ENCODE measurements at regions not wholly inside any gene's neighbourhood (a gene's known extent, or its start where the extent isn't known, plus 50 kb on each side); places are given as distances from the start of the nearest gene placed in this dataset.

DNA sequence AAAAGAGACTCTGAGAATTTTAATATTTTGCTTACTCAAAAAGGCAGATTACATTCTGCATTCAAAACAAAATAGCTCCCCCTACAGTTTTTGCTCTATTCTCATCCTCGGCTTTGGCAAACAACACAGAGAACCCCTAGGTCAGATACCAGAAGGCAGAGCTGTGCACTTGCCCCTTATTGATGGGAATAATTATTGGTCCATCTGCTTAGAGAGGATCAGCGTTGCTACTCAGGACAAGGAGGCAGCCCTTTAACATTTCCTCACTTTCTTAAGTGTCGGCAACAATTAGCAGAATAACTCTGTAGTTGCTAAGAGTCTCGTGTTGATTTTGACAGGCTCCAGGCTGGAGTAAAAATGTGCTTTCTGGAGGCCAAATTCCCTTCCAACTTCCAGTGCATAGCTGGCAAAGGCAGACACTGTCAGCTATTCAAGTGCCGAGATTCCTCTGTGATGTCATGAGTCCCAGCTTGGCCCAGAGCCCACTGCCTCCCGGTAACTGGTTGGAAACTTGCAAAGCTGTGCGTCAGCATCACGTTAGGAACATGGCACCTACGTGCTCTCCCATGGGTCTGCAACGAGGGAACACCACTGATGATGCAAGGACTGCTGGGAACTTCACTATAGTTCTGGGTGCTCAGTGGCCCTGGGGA, 482.7 kb upstream of the ADAMTS9 start:
- CTCF ChIA-PET = no interaction called here
- Mint-ChIP-seq H3K27ac (no peak overlapping the region), H3K4me1 (no peaks in the 10 kb centered on the region), H3K27me3 (no peaks in the 10 kb centered on the region), H3K4me3 (no peak overlapping the region), H3K36me3 (ENCODE audit: low read depth) (no peaks in the 10 kb centered on the region), H3K9me3 (peaks cover 7% of the 10 kb centered on the region)
- DNase-seq (no peak), ATAC-seq (ENCODE audit: low read depth) (no peak)
- TF ChIP-seq, protein P1, sequence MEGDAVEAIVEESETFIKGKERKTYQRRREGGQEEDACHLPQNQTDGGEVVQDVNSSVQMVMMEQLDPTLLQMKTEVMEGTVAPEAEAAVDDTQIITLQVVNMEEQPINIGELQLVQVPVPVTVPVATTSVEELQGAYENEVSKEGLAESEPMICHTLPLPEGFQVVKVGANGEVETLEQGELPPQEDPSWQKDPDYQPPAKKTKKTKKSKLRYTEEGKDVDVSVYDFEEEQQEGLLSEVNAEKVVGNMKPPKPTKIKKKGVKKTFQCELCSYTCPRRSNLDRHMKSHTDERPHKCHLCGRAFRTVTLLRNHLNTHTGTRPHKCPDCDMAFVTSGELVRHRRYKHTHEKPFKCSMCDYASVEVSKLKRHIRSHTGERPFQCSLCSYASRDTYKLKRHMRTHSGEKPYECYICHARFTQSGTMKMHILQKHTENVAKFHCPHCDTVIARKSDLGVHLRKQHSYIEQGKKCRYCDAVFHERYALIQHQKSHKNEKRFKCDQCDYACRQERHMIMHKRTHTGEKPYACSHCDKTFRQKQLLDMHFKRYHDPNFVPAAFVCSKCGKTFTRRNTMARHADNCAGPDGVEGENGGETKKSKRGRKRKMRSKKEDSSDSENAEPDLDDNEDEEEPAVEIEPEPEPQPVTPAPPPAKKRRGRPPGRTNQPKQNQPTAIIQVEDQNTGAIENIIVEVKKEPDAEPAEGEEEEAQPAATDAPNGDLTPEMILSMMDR (IDR thresholded peaks at IDR 0.05) = no peak
- POLR2A ChIA-PET = no interaction called here
- intact Hi-C loops (cut with micrococcal nuclease) = no loop called here

DNA sequence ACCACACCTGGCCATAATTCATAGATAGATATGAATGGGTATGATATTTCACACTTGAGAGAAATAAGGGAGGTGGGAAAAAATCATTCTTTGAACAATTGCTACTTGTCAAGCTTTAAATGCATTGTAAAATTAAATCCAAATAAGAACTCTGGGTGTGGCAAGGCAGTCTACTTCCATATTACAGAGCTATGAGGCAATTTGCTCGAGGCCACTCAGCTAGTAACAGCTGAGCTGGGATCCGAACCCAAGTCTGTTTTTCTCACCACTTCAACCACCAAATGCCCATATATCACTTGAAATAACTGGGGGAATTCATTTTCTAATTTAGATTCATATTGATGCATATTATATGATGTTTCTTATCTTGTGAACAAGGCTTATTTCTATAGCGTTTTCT, 482.2 kb upstream of the ADAMTS9 start:
- ChIA-PET POLR2A (no interaction called here), CTCF (no interaction called here)
- ATAC-seq (ENCODE audit: low read depth) = no peak
- no peaks in the 10 kb centered on the region for H3K36me3 Mint-ChIP-seq (ENCODE audit: low read depth)
- no peak overlapping the region for H3K4me3 Mint-ChIP-seq
- no peaks in the 10 kb centered on the region for H3K4me1 Mint-ChIP-seq
- H3K9me3 Mint-ChIP-seq = peaks cover 9% of the 10 kb centered on the region
- intact Hi-C loops (cut with micrococcal nuclease) = no loop called here
- H3K27me3 Mint-ChIP-seq = no peaks in the 10 kb centered on the region
- H3K27ac Mint-ChIP-seq = no peak overlapping the region
- no peak for DNase-seq
- TF ChIP-seq, protein P1 (IDR thresholded peaks at IDR 0.05) = no peak

DNA sequence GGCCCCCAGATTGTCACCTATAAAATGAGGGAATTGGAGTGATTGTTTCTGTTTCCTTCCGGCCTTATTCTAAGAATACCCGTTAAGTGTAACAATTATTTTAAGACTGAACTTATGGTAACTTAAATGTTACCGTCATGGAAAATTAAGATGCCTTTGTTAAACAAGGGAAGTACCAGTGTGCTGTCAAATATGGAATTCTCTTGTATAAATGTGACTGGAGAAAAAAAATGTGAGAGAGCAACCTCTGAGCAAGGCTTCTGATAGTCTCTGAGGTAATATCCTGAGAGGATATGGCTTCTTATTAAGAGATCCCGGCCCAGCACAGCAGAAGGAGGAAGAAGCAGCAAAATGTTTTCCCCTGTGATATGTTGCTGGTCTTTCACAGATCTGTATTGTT, 480.7 kb upstream of the ADAMTS9 start:
- no peak overlapping the region for H3K4me3 Mint-ChIP-seq
- ChIA-PET CTCF (no interaction called here), POLR2A (no interaction called here)
- no peaks in the 10 kb centered on the region for H3K36me3 Mint-ChIP-seq (ENCODE audit: low read depth)
- peaks cover 8% of the 10 kb centered on the region for H3K9me3 Mint-ChIP-seq
- DNase-seq = no peak
- no peaks in the 10 kb centered on the region for H3K27me3 Mint-ChIP-seq
- no peaks in the 10 kb centered on the region for H3K4me1 Mint-ChIP-seq
- no peak overlapping the region for H3K27ac Mint-ChIP-seq
- intact Hi-C loops (cut with micrococcal nuclease) = no loop called here
- ATAC-seq (ENCODE audit: low read depth) = no peak
- TF ChIP-seq, protein P1 (IDR thresholded peaks at IDR 0.05) = no peak

DNA sequence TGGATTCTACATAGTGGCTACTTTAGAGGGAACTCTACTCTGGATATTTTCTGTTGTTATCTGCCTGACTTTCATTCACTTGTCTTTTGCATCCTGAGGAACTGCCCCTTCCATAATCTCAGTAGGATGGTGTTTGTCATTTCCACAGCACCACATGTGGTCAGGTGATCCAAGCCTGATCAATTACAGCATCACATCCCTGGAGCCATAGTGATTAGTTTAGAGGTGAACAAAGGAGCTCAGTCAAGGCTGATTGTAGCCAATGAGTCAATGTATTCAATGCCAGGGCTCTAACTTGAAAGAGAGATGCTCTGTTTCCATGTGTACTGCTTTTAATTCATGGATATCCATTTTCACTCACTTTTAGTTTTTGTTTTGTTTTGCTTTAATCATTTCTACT, 478.7 kb upstream of the ADAMTS9 start:
- CTCF ChIA-PET = no interaction called here
- ATAC-seq (ENCODE audit: low read depth) (no peak), DNase-seq (no peak)
- intact Hi-C loops (cut with micrococcal nuclease) = no loop called here
- Mint-ChIP-seq H3K27me3 (no peaks in the 10 kb centered on the region), H3K4me1 (no peaks in the 10 kb centered on the region), H3K4me3 (no peak overlapping the region), H3K27ac (no peak overlapping the region), H3K9me3 (peaks cover 8% of the 10 kb centered on the region), H3K36me3 (ENCODE audit: low read depth) (no peaks in the 10 kb centered on the region)
- TF ChIP-seq, protein P1 (IDR thresholded peaks at IDR 0.05) = no peak
- POLR2A ChIA-PET = no interaction called here

DNA sequence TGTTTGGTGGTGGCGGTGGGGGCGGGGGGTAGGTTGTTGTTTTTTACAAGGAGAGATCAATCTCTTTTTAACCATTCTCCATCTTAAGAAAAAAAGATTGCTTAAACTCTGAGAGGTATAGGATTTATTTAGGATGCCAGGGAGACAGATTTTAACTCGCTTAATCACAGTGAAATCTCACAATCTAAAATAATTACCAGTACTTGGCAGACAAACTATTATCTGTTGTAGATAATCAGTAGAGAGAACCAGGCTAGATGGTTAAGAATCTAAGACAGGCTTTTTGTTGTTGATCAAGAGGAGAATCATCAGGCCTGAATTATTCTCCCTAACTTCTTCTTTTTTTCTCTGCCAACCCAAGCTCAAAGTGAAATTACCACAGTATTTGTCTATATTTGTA, 470.2 kb upstream of the ADAMTS9 start:
- Mint-ChIP-seq H3K4me3 (no peak overlapping the region), H3K4me1 (no peaks in the 10 kb centered on the region), H3K9me3 (peaks cover 4% of the 10 kb centered on the region), H3K36me3 (ENCODE audit: low read depth) (no peaks in the 10 kb centered on the region), H3K27ac (no peak overlapping the region), H3K27me3 (no peaks in the 10 kb centered on the region)
- DNase-seq (no peak), ATAC-seq (ENCODE audit: low read depth) (no peak)
- TF ChIP-seq, protein P1 (IDR thresholded peaks at IDR 0.05) = no peak
- ChIA-PET CTCF (no interaction called here), POLR2A (no interaction called here)
- intact Hi-C loops (cut with micrococcal nuclease) = no loop called here
